B cell (primary cell): ENCODE measurements at regions not wholly inside any gene's neighbourhood (a gene's known extent, or its start where the extent isn't known, plus 50 kb on each side); places are given as distances from the start of the nearest gene placed in this dataset.

Experiments
- ATAC-seq: fragments of 200-7000 bp; cut with Tn5 transposase; one replicate; pipeline ENCODE4 v1.10.0; 2021; ENCODE audit warnings: low read depth, mild to moderate bottlenecking, moderate number of reproducible peaks, moderate library complexity
- CTCF ChIA-PET: fragments of 350-600 bp; sonication (Branson Sonifier 250); formaldehyde crosslinking; loops from one replicate; lab custom pipeline; 2021; ENCODE audit warnings: antibody characterized with exemption, inconsistent platforms; lab: Charles Lee
- POLR2A ChIA-PET: fragments of 350-600 bp; sonication (Branson Sonifier 250); formaldehyde crosslinking; loops from one replicate; lab custom pipeline; 2021; ENCODE audit warnings: antibody characterized with exemption; lab: Charles Lee
- DNase-seq: peaks from one replicate; pipeline ENCODE4 v3.0.0; 2013
- H2AFZ ChIP-seq: 2 replicates; pipeline ENCODE4 v1.6.1; 2012; ENCODE audit warnings: mild to moderate bottlenecking, low read depth, low read length; ENCODE audit not compliant: insufficient read depth, poor library complexity, severe bottlenecking
- H3K27ac ChIP-seq, 2 donors: 1 replicate in 1 of 2; 2 replicates in 1 of 2; pipeline ENCODE4 v1.5.1; 2012 to 2013; ENCODE audit warnings: low read length in 2 of 2, mild to moderate bottlenecking in 2 of 2, moderate library complexity in 1 of 2
- H3K27me3 ChIP-seq, 4 experiments: fragments of 200-600 bp in 1 of 4; sonication (generic) in 1 of 4; replicated peaks in 1 of 4; 1 replicate in 2 of 4; 2 replicates in 2 of 4; pipeline versions ENCODE4 v1.6.1 to v1.7.0; 2013 to 2016; ENCODE audit warnings: low read length in 3 of 4, mild to moderate bottlenecking in 2 of 4, mixed read lengths in 1 of 4, moderate library complexity in 1 of 4; ENCODE audit not compliant: insufficient read depth in 4 of 4, control insufficient read depth in 3 of 4; ENCODE audit errors: control extremely low read depth in 1 of 4
- H3K36me3 ChIP-seq, 2 experiments: replicated peaks in 1 of 2; 1 replicate in 1 of 2; 2 replicates in 1 of 2; pipeline versions ENCODE4 v1.6.1 to v1.7.1; 2013; ENCODE audit warnings: low read length in 1 of 2; ENCODE audit not compliant: insufficient read depth in 2 of 2, control insufficient read depth in 1 of 2; ENCODE audit errors: control extremely low read depth in 1 of 2, extremely low read depth in 1 of 2
- H3K4me1 ChIP-seq, 2 donors: fragments of 200-600 bp in 1 of 2; sonication (generic) in 1 of 2; 1 replicate in 1 of 2; 2 replicates in 1 of 2; pipeline versions ENCODE4 v1.5.1 to v1.6.1; 2013 to 2017; ENCODE audit warnings: low read length in 2 of 2; ENCODE audit not compliant: control insufficient read depth in 2 of 2, insufficient read depth in 2 of 2
- H3K4me2 ChIP-seq: replicated peaks from 2 replicates; pipeline ENCODE3; 2012; ENCODE audit warnings: mild to moderate bottlenecking, low read depth, low read length; ENCODE audit not compliant: poor library complexity, severe bottlenecking
- H3K4me3 ChIP-seq, 5 experiments: fragments of 200-600 bp in 1 of 5; sonication (generic) in 1 of 5; 1 replicate in 3 of 5; 2 replicates in 2 of 5; pipeline versions ENCODE4 v1.5.1 to v1.7.0; 2011 to 2016; ENCODE audit warnings: low read length in 4 of 5, mild to moderate bottlenecking in 4 of 5, low read depth in 2 of 5, control low read depth in 1 of 5, moderate library complexity in 1 of 5; ENCODE audit not compliant: insufficient read depth in 1 of 5; ENCODE audit errors: control extremely low read depth in 1 of 5, extremely low read depth in 1 of 5
- H3K79me2 ChIP-seq: fragments of 200-600 bp; sonication (generic); one replicate; pipeline ENCODE4 v1.6.0; 2016; ENCODE audit warnings: low read length; ENCODE audit not compliant: control insufficient read depth, insufficient read depth
- H3K9ac ChIP-seq: fragments of 200-600 bp; sonication (generic); 2 replicates; pipeline ENCODE4 v1.6.1; 2017; ENCODE audit warnings: mild to moderate bottlenecking, low read length, moderate library complexity
- H3K9me3 ChIP-seq, 3 donors: one replicate each; pipeline versions ENCODE4 v1.6.1 to v1.7.1; 2013; ENCODE audit warnings: low read length in 2 of 3; ENCODE audit not compliant: control insufficient read depth in 2 of 3, insufficient read depth in 1 of 3; ENCODE audit errors: control extremely low read depth in 1 of 3
- H4K20me1 ChIP-seq: 2 replicates; pipeline ENCODE4 v1.6.0; 2012; ENCODE audit warnings: mild to moderate bottlenecking, low read length; ENCODE audit not compliant: insufficient read depth, control insufficient read depth, poor library complexity, severe bottlenecking
- H3K27ac Mint-ChIP-seq: one replicate; pipeline ENCODE4 v1.8.0; 2021; ENCODE audit warnings: mixed read lengths
- H3K27me3 Mint-ChIP-seq: one replicate; pipeline ENCODE4 v1.8.0; 2021; ENCODE audit warnings: mixed read lengths
- H3K4me1 Mint-ChIP-seq: one replicate; pipeline ENCODE4 v1.8.0; 2021; ENCODE audit warnings: mixed read lengths
- H3K4me3 Mint-ChIP-seq: one replicate; pipeline ENCODE4 v1.8.0; 2021; ENCODE audit warnings: mixed read lengths
- H3K9me3 Mint-ChIP-seq: one replicate; pipeline ENCODE4 v1.8.0; 2022; ENCODE audit warnings: mixed read lengths; ENCODE audit not compliant: insufficient read depth
- CTCF ChIP-seq: fragments of 200-600 bp; IDR thresholded peaks from one replicate; pipeline ENCODE4 v1.8.0; 2022; ENCODE audit warnings: antibody characterized with exemption, mild to moderate bottlenecking
- EZH2 ChIP-seq: IDR thresholded peaks from 2 replicates; pipeline ENCODE4 v1.6.1; 2012; ENCODE audit warnings: borderline replicate concordance, low read depth, mild to moderate bottlenecking, moderate library complexity, low read length; ENCODE audit not compliant: insufficient read depth, poor library complexity, severe bottlenecking
- WGBS: methylation state at CpG from one replicate; pipeline ENCODE4 v1.1.5; 2013; ENCODE audit warnings: missing lambda C conversion rate; ENCODE audit not compliant: insufficient coverage; 5-methylcytosine and 5-hydroxymethylcytosine counted together
- intact Hi-C: fragments of 100-400 bp; cut with micrococcal nuclease; formaldehyde crosslinking; loops from one replicate; pipeline ENCODE4 v1.10.0; 2022

GRCh38 chr1:215489771-215490565 lies 77.1 kb upstream of the KCTD3 start:
- Histone ChIP-seq H3K27ac (no peak overlapping the region), H3K4me3 (no peak overlapping the region), H3K4me2 (no peak overlapping the region), H4K20me1 (no peaks in the 10 kb centered on the region), H3K79me2 (no peaks in the 10 kb centered on the region), H3K36me3 (no peaks in the 10 kb centered on the region), H3K9me3 (peaks cover 0 to 4% (median 0%) of the 10 kb centered on the region in 3 donors), H2AFZ (no peak overlapping the region), H3K9ac (no peak overlapping the region), H3K4me1 (no peaks in the 10 kb centered on the region), H3K27me3 (no peaks in the 10 kb centered on the region)
- H3K9me3 Mint-ChIP-seq: peaks cover 2% of the 10 kb centered on the region
- intact Hi-C loops: no loop called here
- no peak overlapping the region for H3K27ac Mint-ChIP-seq
- CTCF ChIA-PET: no interaction called here
- POLR2A ChIA-PET: no interaction called here
- DNase-seq (no peak), ATAC-seq (no peak)
- TF ChIP-seq EZH2: no peak
- TF ChIP-seq CTCF: no peak
- no peaks in the 10 kb centered on the region for H3K27me3 Mint-ChIP-seq
- no peaks in the 10 kb centered on the region for H3K4me1 Mint-ChIP-seq
- no peak overlapping the region for H3K4me3 Mint-ChIP-seq
- no CpG with 5 or more reads among the region's 3 CpGs for WGBS

GRCh38 chr1:215497528-215497927 lies 69.6 kb upstream of the KCTD3 start:
- Histone ChIP-seq H4K20me1 (no peaks in the 10 kb centered on the region), H3K27ac (no peak overlapping the region), H3K79me2 (no peaks in the 10 kb centered on the region), H2AFZ (no peak overlapping the region), H3K27me3 (no peaks in the 10 kb centered on the region), H3K9ac (no peak overlapping the region), H3K36me3 (no peaks in the 10 kb centered on the region), H3K9me3 (peaks cover 0 to 4% (median 0%) of the 10 kb centered on the region in 3 donors), H3K4me3 (no peak overlapping the region), H3K4me2 (no peak overlapping the region), H3K4me1 (no peaks in the 10 kb centered on the region)
- POLR2A ChIA-PET: no interaction called here
- H3K9me3 Mint-ChIP-seq: peaks cover 2% of the 10 kb centered on the region
- CTCF ChIA-PET: no interaction called here
- intact Hi-C loops: no loop called here
- ATAC-seq (no peak), DNase-seq (no peak)
- peaks cover 7% of the 10 kb centered on the region for H3K27me3 Mint-ChIP-seq
- no peaks in the 10 kb centered on the region for H3K4me1 Mint-ChIP-seq
- WGBS: 93% methylated on average over 6 of the region's 7 CpGs
- TF ChIP-seq EZH2 (no peak), CTCF (no peak)
- no peak overlapping the region for H3K27ac Mint-ChIP-seq
- no peak overlapping the region for H3K4me3 Mint-ChIP-seq
